H1 (cell line): ENCODE measurements at regions not wholly inside any gene's neighbourhood (a gene's known extent, or its start where the extent isn't known, plus 50 kb on each side); places are given as distances from the start of the nearest gene placed in this dataset.

Experiments
- CTCF ChIA-PET: fragments of 300-600 bp; sonication (Branson Sonifier 250); formaldehyde crosslinking; loops from one replicate; lab custom pipeline; 2021; ENCODE audit not compliant: partially characterized antibody; lab: Charles Lee
- POLR2A ChIA-PET: fragments of 300-600 bp; sonication (Branson Sonifier 250); formaldehyde crosslinking; loops from one replicate; lab custom pipeline; 2021; ENCODE audit warnings: inconsistent platforms; ENCODE audit not compliant: partially characterized antibody; lab: Charles Lee
- DNase-seq, 2 experiments: peaks; one replicate each; pipeline versions ENCODE4 v3.0.0 to v3.0.0-alpha.2; 2010 to 2022; ENCODE audit warnings: low spot score in 2 of 2, low read depth in 1 of 2, mixed read lengths in 1 of 2
- FAIRE-seq: peaks from 2 replicates; lab custom pipeline; 2011; peaks lifted over from hg19 to GRCh38; lab: Jason Lieb, UNC
- H2AFZ ChIP-seq: 2 replicates; pipeline ENCODE4 v1.8.1; 2012; ENCODE audit warnings: low read length, inconsistent platforms
- H2AK5ac ChIP-seq: 2 replicates; pipeline ENCODE4 v1.6.1; 2013; ENCODE audit warnings: low read depth, low read length
- H2BK120ac ChIP-seq: replicated peaks from 2 replicates; pipeline ENCODE3; 2013; ENCODE audit warnings: low read depth, low read length, inconsistent platforms
- H2BK12ac ChIP-seq: 2 replicates; pipeline ENCODE4 v1.6.1; 2013; ENCODE audit warnings: low read depth, low read length
- H2BK15ac ChIP-seq: 2 replicates; pipeline ENCODE4 v1.6.1; 2013; ENCODE audit warnings: low read length
- H2BK20ac ChIP-seq: 2 replicates; pipeline ENCODE4 v1.6.1; 2013; ENCODE audit warnings: low read length
- H2BK5ac ChIP-seq: 2 replicates; pipeline ENCODE4 v1.6.1; 2013; ENCODE audit warnings: low read depth, low read length
- H3K14ac ChIP-seq: 2 replicates; pipeline ENCODE4 v1.6.1; 2013; ENCODE audit warnings: inconsistent platforms; ENCODE audit not compliant: insufficient read length
- H3K18ac ChIP-seq: 2 replicates; pipeline ENCODE4 v1.6.1; 2013; ENCODE audit warnings: low read length; ENCODE audit errors: extremely low read depth
- H3K23ac ChIP-seq: 2 replicates; pipeline ENCODE4 v1.6.1; 2013; ENCODE audit warnings: inconsistent platforms; ENCODE audit not compliant: insufficient read length
- H3K23me2 ChIP-seq: 2 replicates; pipeline ENCODE4 v1.6.1; 2013; ENCODE audit warnings: low read depth, low read length
- H3K27ac ChIP-seq: 2 replicates; pipeline ENCODE4 v1.6.1; 2011; ENCODE audit warnings: low read depth, low read length, inconsistent platforms
- H3K27me3 ChIP-seq, 4 experiments: replicated peaks in 1 of 4; 1 replicate in 1 of 4; 2 replicates in 3 of 4; pipeline versions ENCODE4 v1.6.1 to v1.8.1; 2011 to 2013; ENCODE audit warnings: low read length in 3 of 4, mild to moderate bottlenecking in 3 of 4, inconsistent platforms in 2 of 4, mixed read lengths in 2 of 4, moderate library complexity in 1 of 4; ENCODE audit not compliant: control insufficient read depth in 3 of 4, insufficient read depth in 3 of 4; ENCODE audit errors: extremely low read depth in 1 of 4
- H3K36me3 ChIP-seq, 4 experiments: 2 replicates each; pipeline versions ENCODE4 v1.6.1 to v1.8.1; 2011 to 2013; ENCODE audit warnings: mild to moderate bottlenecking in 4 of 4, low read length in 3 of 4, moderate library complexity in 2 of 4, control low read depth in 1 of 4, inconsistent platforms in 1 of 4; ENCODE audit not compliant: insufficient read depth in 4 of 4, control insufficient read depth in 2 of 4
- H3K4ac ChIP-seq: replicated peaks from 2 replicates; pipeline ENCODE3; 2013; ENCODE audit warnings: low read length, low read depth, mixed read lengths, inconsistent platforms; ENCODE audit not compliant: insufficient read length
- H3K4me1 ChIP-seq, 4 experiments: replicated peaks in 1 of 4; 1 replicate in 1 of 4; 2 replicates in 3 of 4; pipeline versions ENCODE4 v1.6.1 to v1.8.1; 2011 to 2013; ENCODE audit warnings: low read length in 3 of 4, inconsistent platforms in 2 of 4, mixed read lengths in 1 of 4; ENCODE audit not compliant: insufficient read depth in 4 of 4, control insufficient read depth in 3 of 4
- H3K4me2 ChIP-seq, 2 experiments: 2 replicates each; pipeline versions ENCODE4 v1.6.1 to v1.8.1; 2011 to 2013; ENCODE audit warnings: low read depth in 2 of 2, low read length in 2 of 2, control low read depth in 1 of 2, inconsistent platforms in 1 of 2, mild to moderate bottlenecking in 1 of 2; ENCODE audit not compliant: insufficient read depth in 1 of 2
- H3K4me3 ChIP-seq, 4 experiments: fragments of 200-600, 300-600 bp in 1 of 4; sonication (generic), shearing (Covaris generic), sonication (Bioruptor Twin) in 1 of 4; 2 replicates each; pipeline versions ENCODE4 v1.5.1 to v1.8.1; 2011 to 2016; ENCODE audit warnings: low read length in 4 of 4, low read depth in 3 of 4, control low read depth in 2 of 4, inconsistent platforms in 2 of 4, mild to moderate bottlenecking in 2 of 4, mixed read lengths in 1 of 4, moderate library complexity in 1 of 4; ENCODE audit not compliant: insufficient read depth in 2 of 4; ENCODE audit errors: extremely low read depth in 1 of 4
- H3K56ac ChIP-seq: replicated peaks from 2 replicates; pipeline ENCODE3; 2013; ENCODE audit warnings: low read depth, mild to moderate bottlenecking, mixed read lengths, low read length, inconsistent platforms; ENCODE audit not compliant: insufficient read length
- H3K79me1 ChIP-seq: 2 replicates; pipeline ENCODE4 v1.6.1; 2013; ENCODE audit warnings: low read depth, low read length, control low read depth
- H3K79me2 ChIP-seq, 2 experiments: 2 replicates each; pipeline versions ENCODE4 v1.6.1 to v1.8.1; 2012 to 2013; ENCODE audit warnings: low read length in 2 of 2, mild to moderate bottlenecking in 2 of 2, inconsistent platforms in 1 of 2; ENCODE audit not compliant: insufficient read depth in 2 of 2, control insufficient read depth in 1 of 2
- H3K9ac ChIP-seq, 4 experiments: replicated peaks in 1 of 4; 1 replicate in 1 of 4; 2 replicates in 3 of 4; pipeline versions ENCODE4 v1.6.1 to v1.8.1; 2011 to 2013; ENCODE audit warnings: low read depth in 3 of 4, low read length in 3 of 4, control low read depth in 2 of 4, mild to moderate bottlenecking in 2 of 4, moderate library complexity in 2 of 4, inconsistent platforms in 1 of 4; ENCODE audit errors: extremely low read depth in 1 of 4
- H3K9me3 ChIP-seq, 2 experiments: 2 replicates each; pipeline versions ENCODE4 v1.6.1 to v1.8.1; 2012 to 2013; ENCODE audit warnings: mild to moderate bottlenecking in 2 of 2, moderate library complexity in 2 of 2, control low read depth in 1 of 2, inconsistent platforms in 1 of 2, low read depth in 1 of 2, low read length in 1 of 2, mixed read lengths in 1 of 2; ENCODE audit not compliant: insufficient read depth in 2 of 2
- H4K20me1 ChIP-seq, 2 experiments: replicated peaks in 1 of 2; 2 replicates each; pipeline versions ENCODE3 to v1.8.1; 2011 to 2013; ENCODE audit warnings: inconsistent platforms in 2 of 2, low read length in 2 of 2, mild to moderate bottlenecking in 1 of 2; ENCODE audit not compliant: insufficient read depth in 2 of 2, control insufficient read depth in 1 of 2
- H4K5ac ChIP-seq: 2 replicates; pipeline ENCODE4 v1.6.1; 2013; ENCODE audit warnings: low read length, low read depth, mixed read lengths, inconsistent platforms; ENCODE audit not compliant: insufficient read length
- H4K8ac ChIP-seq: 2 replicates; pipeline ENCODE4 v1.8.0; 2013; ENCODE audit warnings: mild to moderate bottlenecking, moderate library complexity, low read length, inconsistent platforms; ENCODE audit not compliant: insufficient read depth; ENCODE audit errors: extremely low read depth
- H4K91ac ChIP-seq: replicated peaks from 2 replicates; pipeline ENCODE3; 2013; ENCODE audit warnings: low read length, mixed read lengths, inconsistent platforms; ENCODE audit not compliant: insufficient read length
- ASH2L ChIP-seq: fragments of 200-600, 300-600 bp; sonication (generic); IDR thresholded peaks from one replicate; pipeline ENCODE4 v1.7.1; 2017; ENCODE audit warnings: low read length
- BACH1 ChIP-seq: IDR thresholded peaks from 2 replicates; pipeline ENCODE4 v1.6.1; 2012; ENCODE audit warnings: low read length, improper control_type of control experiment
- CBX8 ChIP-seq: fragments of 300-800, 300-1000 bp; sonication (generic); IDR thresholded peaks from 2 replicates; pipeline ENCODE4 v1.7.1; 2016; ENCODE audit warnings: low read depth, low read length, borderline replicate concordance
- CEBPB ChIP-seq: IDR thresholded peaks from 2 replicates; pipeline ENCODE4 v1.6.1; 2012; ENCODE audit warnings: low read depth, low read length
- EGR1 ChIP-seq: IDR thresholded peaks from 2 replicates; pipeline ENCODE4 v1.6.1; 2011; ENCODE audit warnings: low read depth, low read length, borderline replicate concordance
- FOSL1 ChIP-seq: IDR thresholded peaks from 2 replicates; pipeline ENCODE4 v1.6.1; 2011; ENCODE audit warnings: mild to moderate bottlenecking, low read depth, low read length, moderate library complexity; ENCODE audit not compliant: insufficient read depth
- JUN ChIP-seq: IDR thresholded peaks from 2 replicates; pipeline ENCODE4 v1.6.1; 2011; ENCODE audit warnings: low read depth, mild to moderate bottlenecking, improper control_type of control experiment, low read length
- KDM1A ChIP-seq: fragments of 200-600, 300-600 bp; sonication (generic); IDR thresholded peaks from 2 replicates; pipeline ENCODE4 v1.7.1; 2016; ENCODE audit warnings: mild to moderate bottlenecking, low read length, borderline replicate concordance
- KDM4A ChIP-seq: IDR thresholded peaks from one replicate; pipeline ENCODE4 v1.7.1; 2012; ENCODE audit warnings: low read depth, mild to moderate bottlenecking, moderate library complexity, low read length, inconsistent platforms; ENCODE audit not compliant: severe bottlenecking
- PHF8 ChIP-seq: fragments of 200-600 bp; sonication (generic); conservative IDR thresholded peaks from 2 replicates; pipeline ENCODE4 v1.7.1; 2012; ENCODE audit warnings: low read depth, mild to moderate bottlenecking, inconsistent platforms, low read length, moderate library complexity
- POU5F1 ChIP-seq: IDR thresholded peaks from 2 replicates; pipeline ENCODE4 v1.6.1; 2011; ENCODE audit warnings: low read depth, mild to moderate bottlenecking, low read length, moderate library complexity
- RXRA ChIP-seq: IDR thresholded peaks from 2 replicates; pipeline ENCODE4 v1.6.1; 2011; ENCODE audit warnings: low read depth, mild to moderate bottlenecking, low read length, moderate library complexity; ENCODE audit not compliant: insufficient read depth
- TAF7 ChIP-seq: optimal IDR thresholded peaks from 2 replicates; pipeline ENCODE3; 2011; ENCODE audit warnings: low read depth, mild to moderate bottlenecking, inconsistent platforms, low read length, moderate library complexity, borderline replicate concordance
- WGBS, 2 experiments: shearing (Covaris generic) in 1 of 2; methylation state at CpG; one replicate each; pipeline versions ENCODE4 v1.1.6 to v1.1.7; 2013 to 2015; ENCODE audit warnings: low lambda C conversion rate in 2 of 2, mixed read lengths in 2 of 2, inconsistent platforms in 1 of 2, low coverage in 1 of 2, missing lambda C conversion rate in 1 of 2; ENCODE audit not compliant: insufficient replicate concordance in 2 of 2, insufficient coverage in 1 of 2, insufficient read length in 1 of 2; ENCODE audit errors: extremely low coverage in 1 of 2, missing lambda C conversion rate in 1 of 2; 5-methylcytosine and 5-hydroxymethylcytosine counted together
- TF ChIP-seq, protein P1 (sequence below): IDR thresholded peaks from 2 replicates; pipeline ENCODE4 v1.6.1; 2012; ENCODE audit warnings: low read length, inconsistent platforms

DNA sequence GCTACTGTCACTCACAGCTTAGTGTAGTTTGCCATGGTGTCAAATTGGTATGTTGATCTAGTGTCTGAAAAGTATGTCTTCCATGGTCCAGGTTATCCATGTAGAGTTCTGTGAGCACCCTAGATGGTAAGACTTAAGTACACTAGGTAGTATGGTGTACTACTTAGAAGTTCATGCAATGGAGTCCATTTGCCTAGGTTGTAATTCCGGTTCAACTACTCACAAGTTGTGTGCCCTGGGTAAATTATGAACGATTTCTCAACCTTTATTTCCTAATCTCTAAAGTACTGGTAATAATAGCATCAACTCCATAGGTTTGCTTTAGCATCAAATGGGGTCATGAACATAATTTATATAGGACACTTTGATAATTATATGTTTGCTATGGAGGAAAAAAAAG lies 666.2 kb upstream of the CELF2 start:
- no peak overlapping the region for H3K4me2 ChIP-seq
- H2AFZ ChIP-seq = no peak overlapping the region
- FAIRE-seq (no peak), DNase-seq (no peak)
- no peaks in the 10 kb centered on the region for H3K36me3 ChIP-seq
- H4K91ac ChIP-seq = no peak overlapping the region
- no peak overlapping the region for H4K8ac ChIP-seq
- no peaks in the 10 kb centered on the region for H3K27me3 ChIP-seq
- H4K5ac ChIP-seq = no peak overlapping the region
- H3K23ac ChIP-seq = no peak overlapping the region
- POLR2A ChIA-PET = no interaction called here
- no peaks in the 10 kb centered on the region for H3K79me2 ChIP-seq
- no peaks in the 10 kb centered on the region for H3K23me2 ChIP-seq
- peaks cover 0 to 3% (median 0%) of the 10 kb centered on the region in 4 experiments; a peak in 1 of 7 replicates for H3K4me1 ChIP-seq
- no peak overlapping the region for H3K9ac ChIP-seq
- no peak overlapping the region for H2AK5ac ChIP-seq
- no peaks in the 10 kb centered on the region for H4K20me1 ChIP-seq
- 86% methylated on average over 2 of the region's 2 CpGs; no CpG with 5 or more reads in 1 of the 2 experiments for WGBS, 2 experiments
- no peak overlapping the region for H3K14ac ChIP-seq
- no peak overlapping the region for H2BK15ac ChIP-seq
- no peak overlapping the region for H3K4me3 ChIP-seq
- no peak overlapping the region for H3K4ac ChIP-seq
- CTCF ChIA-PET = interaction anchor here (0.7 kb wide), 1 partner anchor 98 kb away, joined by 4 read pairs; no protein-coding TSS in a partner anchor
- H3K79me1 ChIP-seq = no peaks in the 10 kb centered on the region
- no peak overlapping the region for H3K27ac ChIP-seq
- H3K56ac ChIP-seq = no peak overlapping the region
- H3K18ac ChIP-seq = no peak overlapping the region
- no peak overlapping the region for H2BK20ac ChIP-seq
- no peak overlapping the region for H2BK5ac ChIP-seq
- H3K9me3 ChIP-seq = no peaks in the 10 kb centered on the region
- H2BK120ac ChIP-seq = no peak overlapping the region
- H2BK12ac ChIP-seq = no peak overlapping the region
- no peak for TF ChIP-seq PHF8
- no peak for TF ChIP-seq TAF7
- TF ChIP-seq ASH2L = no peak
- no peak for TF ChIP-seq RXRA
- no peak for TF ChIP-seq BACH1
- no peak for TF ChIP-seq JUN
- TF ChIP-seq POU5F1 = no peak
- no peak for TF ChIP-seq CBX8
- no peak for TF ChIP-seq CEBPB
- no peak for TF ChIP-seq FOSL1
- no peak for TF ChIP-seq EGR1
- TF ChIP-seq, protein P1, sequence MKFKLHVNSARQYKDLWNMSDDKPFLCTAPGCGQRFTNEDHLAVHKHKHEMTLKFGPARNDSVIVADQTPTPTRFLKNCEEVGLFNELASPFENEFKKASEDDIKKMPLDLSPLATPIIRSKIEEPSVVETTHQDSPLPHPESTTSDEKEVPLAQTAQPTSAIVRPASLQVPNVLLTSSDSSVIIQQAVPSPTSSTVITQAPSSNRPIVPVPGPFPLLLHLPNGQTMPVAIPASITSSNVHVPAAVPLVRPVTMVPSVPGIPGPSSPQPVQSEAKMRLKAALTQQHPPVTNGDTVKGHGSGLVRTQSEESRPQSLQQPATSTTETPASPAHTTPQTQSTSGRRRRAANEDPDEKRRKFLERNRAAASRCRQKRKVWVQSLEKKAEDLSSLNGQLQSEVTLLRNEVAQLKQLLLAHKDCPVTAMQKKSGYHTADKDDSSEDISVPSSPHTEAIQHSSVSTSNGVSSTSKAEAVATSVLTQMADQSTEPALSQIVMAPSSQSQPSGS = no peak
- TF ChIP-seq KDM1A = no peak
- no peak for TF ChIP-seq KDM4A
